H1 (cell line): ENCODE measurements at regions not wholly inside any gene's neighbourhood (a gene's known extent, or its start where the extent isn't known, plus 50 kb on each side); places are given as distances from the start of the nearest gene placed in this dataset.
A peak's percentile ranks its signal among the peaks of the same experiment; 100 is the strongest.

Experiments used
- CTCF ChIA-PET: fragments of 300-600 bp; sonication (Branson Sonifier 250); formaldehyde crosslinking; loops from one replicate; lab custom pipeline; 2021; ENCODE audit not compliant: partially characterized antibody; lab: Charles Lee
- POLR2A ChIA-PET: fragments of 300-600 bp; sonication (Branson Sonifier 250); formaldehyde crosslinking; loops from one replicate; lab custom pipeline; 2021; ENCODE audit warnings: inconsistent platforms; ENCODE audit not compliant: partially characterized antibody; lab: Charles Lee
- DNase-seq, 2 experiments: peaks; one replicate each; pipeline versions ENCODE4 v3.0.0 to v3.0.0-alpha.2; 2010 to 2022; ENCODE audit warnings: low spot score in 2 of 2, low read depth in 1 of 2, mixed read lengths in 1 of 2
- FAIRE-seq: peaks from 2 replicates; lab custom pipeline; 2011; peaks lifted over from hg19 to GRCh38; lab: Jason Lieb, UNC
- H2AFZ ChIP-seq: 2 replicates; pipeline ENCODE4 v1.8.1; 2012; ENCODE audit warnings: low read length, inconsistent platforms
- H2AK5ac ChIP-seq: 2 replicates; pipeline ENCODE4 v1.6.1; 2013; ENCODE audit warnings: low read depth, low read length
- H2BK120ac ChIP-seq: replicated peaks from 2 replicates; pipeline ENCODE3; 2013; ENCODE audit warnings: low read depth, low read length, inconsistent platforms
- H2BK12ac ChIP-seq: 2 replicates; pipeline ENCODE4 v1.6.1; 2013; ENCODE audit warnings: low read depth, low read length
- H2BK15ac ChIP-seq: 2 replicates; pipeline ENCODE4 v1.6.1; 2013; ENCODE audit warnings: low read length
- H2BK20ac ChIP-seq: 2 replicates; pipeline ENCODE4 v1.6.1; 2013; ENCODE audit warnings: low read length
- H2BK5ac ChIP-seq: 2 replicates; pipeline ENCODE4 v1.6.1; 2013; ENCODE audit warnings: low read depth, low read length
- H3K14ac ChIP-seq: 2 replicates; pipeline ENCODE4 v1.6.1; 2013; ENCODE audit warnings: inconsistent platforms; ENCODE audit not compliant: insufficient read length
- H3K18ac ChIP-seq: 2 replicates; pipeline ENCODE4 v1.6.1; 2013; ENCODE audit warnings: low read length; ENCODE audit errors: extremely low read depth
- H3K23ac ChIP-seq: 2 replicates; pipeline ENCODE4 v1.6.1; 2013; ENCODE audit warnings: inconsistent platforms; ENCODE audit not compliant: insufficient read length
- H3K23me2 ChIP-seq: 2 replicates; pipeline ENCODE4 v1.6.1; 2013; ENCODE audit warnings: low read depth, low read length
- H3K27ac ChIP-seq: 2 replicates; pipeline ENCODE4 v1.6.1; 2011; ENCODE audit warnings: low read depth, low read length, inconsistent platforms
- H3K27me3 ChIP-seq, 4 experiments: replicated peaks in 1 of 4; 1 replicate in 1 of 4; 2 replicates in 3 of 4; pipeline versions ENCODE4 v1.6.1 to v1.8.1; 2011 to 2013; ENCODE audit warnings: low read length in 3 of 4, mild to moderate bottlenecking in 3 of 4, inconsistent platforms in 2 of 4, mixed read lengths in 2 of 4, moderate library complexity in 1 of 4; ENCODE audit not compliant: control insufficient read depth in 3 of 4, insufficient read depth in 3 of 4; ENCODE audit errors: extremely low read depth in 1 of 4
- H3K36me3 ChIP-seq, 4 experiments: 2 replicates each; pipeline versions ENCODE4 v1.6.1 to v1.8.1; 2011 to 2013; ENCODE audit warnings: mild to moderate bottlenecking in 4 of 4, low read length in 3 of 4, moderate library complexity in 2 of 4, control low read depth in 1 of 4, inconsistent platforms in 1 of 4; ENCODE audit not compliant: insufficient read depth in 4 of 4, control insufficient read depth in 2 of 4
- H3K4ac ChIP-seq: replicated peaks from 2 replicates; pipeline ENCODE3; 2013; ENCODE audit warnings: low read length, low read depth, mixed read lengths, inconsistent platforms; ENCODE audit not compliant: insufficient read length
- H3K4me1 ChIP-seq, 4 experiments: replicated peaks in 1 of 4; 1 replicate in 1 of 4; 2 replicates in 3 of 4; pipeline versions ENCODE4 v1.6.1 to v1.8.1; 2011 to 2013; ENCODE audit warnings: low read length in 3 of 4, inconsistent platforms in 2 of 4, mixed read lengths in 1 of 4; ENCODE audit not compliant: insufficient read depth in 4 of 4, control insufficient read depth in 3 of 4
- H3K4me2 ChIP-seq, 2 experiments: 2 replicates each; pipeline versions ENCODE4 v1.6.1 to v1.8.1; 2011 to 2013; ENCODE audit warnings: low read depth in 2 of 2, low read length in 2 of 2, control low read depth in 1 of 2, inconsistent platforms in 1 of 2, mild to moderate bottlenecking in 1 of 2; ENCODE audit not compliant: insufficient read depth in 1 of 2
- H3K4me3 ChIP-seq, 4 experiments: fragments of 200-600, 300-600 bp in 1 of 4; sonication (generic), shearing (Covaris generic), sonication (Bioruptor Twin) in 1 of 4; 2 replicates each; pipeline versions ENCODE4 v1.5.1 to v1.8.1; 2011 to 2016; ENCODE audit warnings: low read length in 4 of 4, low read depth in 3 of 4, control low read depth in 2 of 4, inconsistent platforms in 2 of 4, mild to moderate bottlenecking in 2 of 4, mixed read lengths in 1 of 4, moderate library complexity in 1 of 4; ENCODE audit not compliant: insufficient read depth in 2 of 4; ENCODE audit errors: extremely low read depth in 1 of 4
- H3K56ac ChIP-seq: replicated peaks from 2 replicates; pipeline ENCODE3; 2013; ENCODE audit warnings: low read depth, mild to moderate bottlenecking, mixed read lengths, low read length, inconsistent platforms; ENCODE audit not compliant: insufficient read length
- H3K79me1 ChIP-seq: 2 replicates; pipeline ENCODE4 v1.6.1; 2013; ENCODE audit warnings: low read depth, low read length, control low read depth
- H3K79me2 ChIP-seq, 2 experiments: 2 replicates each; pipeline versions ENCODE4 v1.6.1 to v1.8.1; 2012 to 2013; ENCODE audit warnings: low read length in 2 of 2, mild to moderate bottlenecking in 2 of 2, inconsistent platforms in 1 of 2; ENCODE audit not compliant: insufficient read depth in 2 of 2, control insufficient read depth in 1 of 2
- H3K9ac ChIP-seq, 4 experiments: replicated peaks in 1 of 4; 1 replicate in 1 of 4; 2 replicates in 3 of 4; pipeline versions ENCODE4 v1.6.1 to v1.8.1; 2011 to 2013; ENCODE audit warnings: low read depth in 3 of 4, low read length in 3 of 4, control low read depth in 2 of 4, mild to moderate bottlenecking in 2 of 4, moderate library complexity in 2 of 4, inconsistent platforms in 1 of 4; ENCODE audit errors: extremely low read depth in 1 of 4
- H3K9me3 ChIP-seq, 2 experiments: 2 replicates each; pipeline versions ENCODE4 v1.6.1 to v1.8.1; 2012 to 2013; ENCODE audit warnings: mild to moderate bottlenecking in 2 of 2, moderate library complexity in 2 of 2, control low read depth in 1 of 2, inconsistent platforms in 1 of 2, low read depth in 1 of 2, low read length in 1 of 2, mixed read lengths in 1 of 2; ENCODE audit not compliant: insufficient read depth in 2 of 2
- H4K20me1 ChIP-seq, 2 experiments: replicated peaks in 1 of 2; 2 replicates each; pipeline versions ENCODE3 to v1.8.1; 2011 to 2013; ENCODE audit warnings: inconsistent platforms in 2 of 2, low read length in 2 of 2, mild to moderate bottlenecking in 1 of 2; ENCODE audit not compliant: insufficient read depth in 2 of 2, control insufficient read depth in 1 of 2
- H4K5ac ChIP-seq: 2 replicates; pipeline ENCODE4 v1.6.1; 2013; ENCODE audit warnings: low read length, low read depth, mixed read lengths, inconsistent platforms; ENCODE audit not compliant: insufficient read length
- H4K8ac ChIP-seq: 2 replicates; pipeline ENCODE4 v1.8.0; 2013; ENCODE audit warnings: mild to moderate bottlenecking, moderate library complexity, low read length, inconsistent platforms; ENCODE audit not compliant: insufficient read depth; ENCODE audit errors: extremely low read depth
- H4K91ac ChIP-seq: replicated peaks from 2 replicates; pipeline ENCODE3; 2013; ENCODE audit warnings: low read length, mixed read lengths, inconsistent platforms; ENCODE audit not compliant: insufficient read length
- WGBS, 2 experiments: shearing (Covaris generic) in 1 of 2; methylation state at CpG; one replicate each; pipeline versions ENCODE4 v1.1.6 to v1.1.7; 2013 to 2015; ENCODE audit warnings: low lambda C conversion rate in 2 of 2, mixed read lengths in 2 of 2, inconsistent platforms in 1 of 2, low coverage in 1 of 2, missing lambda C conversion rate in 1 of 2; ENCODE audit not compliant: insufficient replicate concordance in 2 of 2, insufficient coverage in 1 of 2, insufficient read length in 1 of 2; ENCODE audit errors: extremely low coverage in 1 of 2, missing lambda C conversion rate in 1 of 2; 5-methylcytosine and 5-hydroxymethylcytosine counted together

- Histone ChIP-seq H3K14ac (no peak overlapping the region), H3K4ac (no peak overlapping the region), H3K18ac (no peak overlapping the region), H4K91ac (no peak overlapping the region), H3K9ac (no peak overlapping the region), H3K23ac (no peak overlapping the region), H3K4me1 (peaks cover 0 to 7% (median 3%) of the 10 kb centered on the region in 4 experiments; a peak in 3 of 7 replicates), H2BK15ac (no peak overlapping the region), H3K23me2 (peaks cover 3% of the 10 kb centered on the region; the same call in 1 of the 2 replicates), H4K20me1 (no peaks in the 10 kb centered on the region), H3K9me3 (no peaks in the 10 kb centered on the region), H3K27ac (no peak overlapping the region), H2AFZ (no peak overlapping the region), H2BK12ac (no peak overlapping the region), H3K36me3 (no peaks in the 10 kb centered on the region), H3K56ac (no peak overlapping the region), H2AK5ac (no peak overlapping the region), H3K27me3 (no peaks in the 10 kb centered on the region), H4K8ac (no peak overlapping the region), H4K5ac (no peak overlapping the region), H2BK5ac (no peak overlapping the region), H2BK120ac (no peak overlapping the region), H3K79me1 (no peaks in the 10 kb centered on the region), H3K4me3 (no peak overlapping the region), H3K79me2 (no peaks in the 10 kb centered on the region), H2BK20ac (no peak overlapping the region), H3K4me2 (no peak overlapping the region)
- ChIA-PET CTCF (interaction anchor here (1.0 to 1.7 kb wide), 5 partner anchors 42 to 681 kb away, joined by 3 to 7 read pairs (median 3); no protein-coding TSS in a partner anchor), POLR2A (no interaction called here)
- FAIRE-seq (peak; percentile 90), DNase-seq (no peak)
- 88% methylated on average over 1 of the region's 1 CpG; no CpG with 5 or more reads in 1 of the 2 experiments for WGBS, 2 experiments
Observed at GRCh38 chr1:34642679-34643078, 112.2 kb upstream of the GJB5 start.
